ENCODE measurements at regions not wholly inside any gene's neighbourhood (a gene's known extent, or its start where the extent isn't known, plus 50 kb on each side); places are given as distances from the start of the nearest gene placed in this dataset.
A peak's percentile ranks its signal among the peaks of the same experiment; 100 is the strongest.
"Not testable (repeated sequence)": the region's sequence is repeated elsewhere in the genome, so short reads cannot be mapped to it uniquely, and the experiment has no call there.

- 100% methylated on average over 1 of the region's 1 CpG for WGBS (ENCODE audit: insufficient coverage)
- H3K4me3 ChIP-seq (ENCODE audit: control insufficient read depth in 1 of 7, extremely low read depth in 1 of 7, insufficient read depth in 4 of 7, low read depth in 2 of 7, low read length in 6 of 7), result no peak overlapping the region
- peaks cover 0 to 3% (median 0%) of the 10 kb centered on the region in 4 experiments for H3K4me1 ChIP-seq (ENCODE audit: control extremely low read depth in 1 of 4, control insufficient read depth in 4 of 4, insufficient read depth in 4 of 4, low read length in 3 of 4)
- DNase-seq, result no peak
- H3K27ac ChIP-seq (ENCODE audit: insufficient read depth in 1 of 2, low read depth in 1 of 2, low read length in 2 of 2, poor library complexity in 1 of 2, severe bottlenecking in 2 of 2), result no peak overlapping the region
- H3K36me3 ChIP-seq (ENCODE audit: control insufficient read depth in 4 of 4, insufficient read depth in 4 of 4, low read length in 3 of 4), result no peaks in the 10 kb centered on the region
- no peaks in the 10 kb centered on the region for H3K9me3 ChIP-seq (ENCODE audit: control extremely low read depth in 1 of 5, control insufficient read depth in 4 of 5, insufficient read depth in 2 of 5, low read depth in 1 of 5, low read length in 4 of 5)
- POLR2A ChIA-PET, result no interaction called here
- CTCF ChIA-PET, result no interaction called here
- no peaks in the 10 kb centered on the region for H3K27me3 ChIP-seq (replicated peaks in 2 of 5; ENCODE audit: control insufficient read depth in 4 of 5, insufficient read depth in 5 of 5, low read length in 4 of 5)
These were observed 293.0 kb downstream of the RDH14 start for GRCh38 chr2:18267501-18267900.

- H3K27me3 ChIP-seq (replicated peaks in 2 of 5; ENCODE audit: control insufficient read depth in 4 of 5, insufficient read depth in 5 of 5, low read length in 4 of 5); H3K4me1 ChIP-seq (ENCODE audit: control extremely low read depth in 1 of 4, control insufficient read depth in 4 of 4, insufficient read depth in 4 of 4, low read length in 3 of 4); DNase-seq; CTCF ChIA-PET; H3K4me3 ChIP-seq (ENCODE audit: control insufficient read depth in 1 of 7, extremely low read depth in 1 of 7, insufficient read depth in 4 of 7, low read depth in 2 of 7, low read length in 6 of 7); H3K36me3 ChIP-seq (ENCODE audit: control insufficient read depth in 4 of 4, insufficient read depth in 4 of 4, low read length in 3 of 4); H3K9me3 ChIP-seq (ENCODE audit: control extremely low read depth in 1 of 5, control insufficient read depth in 4 of 5, insufficient read depth in 2 of 5, low read depth in 1 of 5, low read length in 4 of 5); H3K27ac ChIP-seq (ENCODE audit: insufficient read depth in 1 of 2, low read depth in 1 of 2, low read length in 2 of 2, poor library complexity in 1 of 2, severe bottlenecking in 2 of 2): not testable (repeated sequence)
- WGBS (ENCODE audit: insufficient coverage), result 85% methylated on average over 8 of the region's 8 CpGs
- POLR2A ChIA-PET, result interaction anchor here (0.6 kb wide), 1 partner anchor 348 kb away, joined by 3 read pairs; no protein-coding TSS in a partner anchor
These were observed 293.8 kb downstream of the RDH14 start for GRCh38 chr2:18266699-18267098.

GRCh38 chr2:18265614-18266586, 294.6 kb downstream of the RDH14 start:
- POLR2A ChIA-PET, result interaction anchor here (0.6 kb wide), 1 partner anchor 347 kb away, joined by 3 read pairs; no protein-coding TSS in a partner anchor

GRCh38 chr2:18262601-18263000, 297.9 kb downstream of the RDH14 start:
- no CpG with 5 or more reads among the region's 4 CpGs for WGBS (ENCODE audit: insufficient coverage)
- Histone ChIP-seq H3K27me3 (replicated peaks in 2 of 5; ENCODE audit: control insufficient read depth in 4 of 5, insufficient read depth in 5 of 5, low read length in 4 of 5) (no peaks in the 10 kb centered on the region), H3K36me3 (ENCODE audit: control insufficient read depth in 4 of 4, insufficient read depth in 4 of 4, low read length in 3 of 4) (no peaks in the 10 kb centered on the region), H3K4me3 (ENCODE audit: control insufficient read depth in 1 of 7, extremely low read depth in 1 of 7, insufficient read depth in 4 of 7, low read depth in 2 of 7, low read length in 6 of 7) (no peak overlapping the region), H3K27ac (ENCODE audit: insufficient read depth in 1 of 2, low read depth in 1 of 2, low read length in 2 of 2, poor library complexity in 1 of 2, severe bottlenecking in 2 of 2) (no peak overlapping the region), H3K9me3 (ENCODE audit: control extremely low read depth in 1 of 5, control insufficient read depth in 4 of 5, insufficient read depth in 2 of 5, low read depth in 1 of 5, low read length in 4 of 5) (no peaks in the 10 kb centered on the region), H3K4me1 (ENCODE audit: control extremely low read depth in 1 of 4, control insufficient read depth in 4 of 4, insufficient read depth in 4 of 4, low read length in 3 of 4) (peaks cover 0 to 3% (median 0%) of the 10 kb centered on the region in 4 experiments)
- DNase-seq, result no peak
- ChIA-PET CTCF (no interaction called here), POLR2A (no interaction called here)

More at GRCh38 chr2:18265614-18266586, 294.6 kb downstream of the RDH14 start:
- Histone ChIP-seq H3K4me1 (ENCODE audit: control extremely low read depth in 1 of 4, control insufficient read depth in 4 of 4, insufficient read depth in 4 of 4, low read length in 3 of 4) (peaks cover 0 to 3% (median 0%) of the 10 kb centered on the region in 4 experiments), H3K36me3 (ENCODE audit: control insufficient read depth in 4 of 4, insufficient read depth in 4 of 4, low read length in 3 of 4) (no peaks in the 10 kb centered on the region), H3K4me3 (ENCODE audit: control insufficient read depth in 1 of 7, extremely low read depth in 1 of 7, insufficient read depth in 4 of 7, low read depth in 2 of 7, low read length in 6 of 7) (no peak overlapping the region), H3K9me3 (ENCODE audit: control extremely low read depth in 1 of 5, control insufficient read depth in 4 of 5, insufficient read depth in 2 of 5, low read depth in 1 of 5, low read length in 4 of 5) (no peaks in the 10 kb centered on the region), H3K27me3 (replicated peaks in 2 of 5; ENCODE audit: control insufficient read depth in 4 of 5, insufficient read depth in 5 of 5, low read length in 4 of 5) (no peaks in the 10 kb centered on the region), H3K27ac (ENCODE audit: insufficient read depth in 1 of 2, low read depth in 1 of 2, low read length in 2 of 2, poor library complexity in 1 of 2, severe bottlenecking in 2 of 2) (no peak overlapping the region)
- CTCF ChIA-PET, result interaction anchor here (0.6 kb wide), 1 partner anchor 12 kb away, joined by 3 read pairs; no protein-coding TSS in a partner anchor
- DNase-seq, result peak; percentile 9 to 75 (median 67)
- WGBS (ENCODE audit: insufficient coverage), result 44% methylated on average over 4 of the region's 7 CpGs

GRCh38 chr2:18253686-18254197, 306.7 kb downstream of the RDH14 start:
- DNase-seq, result no peak
- ChIA-PET POLR2A (no interaction called here), CTCF (interaction anchor here (1.0 kb wide), 1 partner anchor 11 kb away, joined by 3 read pairs; no protein-coding TSS in a partner anchor)
- Histone ChIP-seq H3K9me3 (ENCODE audit: control extremely low read depth in 1 of 5, control insufficient read depth in 4 of 5, insufficient read depth in 2 of 5, low read depth in 1 of 5, low read length in 4 of 5) (peaks cover 0 to 3% (median 0%) of the 10 kb centered on the region in 5 experiments), H3K4me1 (ENCODE audit: control extremely low read depth in 1 of 4, control insufficient read depth in 4 of 4, insufficient read depth in 4 of 4, low read length in 3 of 4) (no peaks in the 10 kb centered on the region), H3K36me3 (ENCODE audit: control insufficient read depth in 4 of 4, insufficient read depth in 4 of 4, low read length in 3 of 4) (no peaks in the 10 kb centered on the region), H3K4me3 (ENCODE audit: control insufficient read depth in 1 of 7, extremely low read depth in 1 of 7, insufficient read depth in 4 of 7, low read depth in 2 of 7, low read length in 6 of 7) (no peak overlapping the region), H3K27me3 (replicated peaks in 2 of 5; ENCODE audit: control insufficient read depth in 4 of 5, insufficient read depth in 5 of 5, low read length in 4 of 5) (no peaks in the 10 kb centered on the region), H3K27ac (ENCODE audit: insufficient read depth in 1 of 2, low read depth in 1 of 2, low read length in 2 of 2, poor library complexity in 1 of 2, severe bottlenecking in 2 of 2) (no peak overlapping the region)
- 96% methylated on average over 5 of the region's 5 CpGs for WGBS (ENCODE audit: insufficient coverage)

- H3K9me3 ChIP-seq (ENCODE audit: control extremely low read depth in 1 of 5, control insufficient read depth in 4 of 5, insufficient read depth in 2 of 5, low read depth in 1 of 5, low read length in 4 of 5), result no peaks in the 10 kb centered on the region
- no peaks in the 10 kb centered on the region for H3K4me1 ChIP-seq (ENCODE audit: control extremely low read depth in 1 of 4, control insufficient read depth in 4 of 4, insufficient read depth in 4 of 4, low read length in 3 of 4)
- POLR2A ChIA-PET, result no interaction called here
- no peak overlapping the region for H3K27ac ChIP-seq (ENCODE audit: insufficient read depth in 1 of 2, low read depth in 1 of 2, low read length in 2 of 2, poor library complexity in 1 of 2, severe bottlenecking in 2 of 2)
- H3K4me3 ChIP-seq (ENCODE audit: control insufficient read depth in 1 of 7, extremely low read depth in 1 of 7, insufficient read depth in 4 of 7, low read depth in 2 of 7, low read length in 6 of 7), result no peak overlapping the region
- no peaks in the 10 kb centered on the region for H3K27me3 ChIP-seq (replicated peaks in 2 of 5; ENCODE audit: control insufficient read depth in 4 of 5, insufficient read depth in 5 of 5, low read length in 4 of 5)
- DNase-seq, result no peak
- CTCF ChIA-PET, result no interaction called here
- H3K36me3 ChIP-seq (ENCODE audit: control insufficient read depth in 4 of 4, insufficient read depth in 4 of 4, low read length in 3 of 4), result no peaks in the 10 kb centered on the region
- no CpG with 5 or more reads among the region's 2 CpGs for WGBS (ENCODE audit: insufficient coverage)
These were observed 309.0 kb downstream of the RDH14 start for GRCh38 chr2:18251486-18251885.
